NCI-H2107 (cell line): ENCODE measurements at regions not wholly inside any gene's neighbourhood (a gene's known extent, or its start where the extent isn't known, plus 50 kb on each side); places are given as distances from the start of the nearest gene placed in this dataset.
"Not testable (repeated sequence)": the region's sequence is repeated elsewhere in the genome, so short reads cannot be mapped to it uniquely, and the experiment has no call there.

ENCODE experiments used
- DNase-seq: peaks from one replicate; lab custom pipeline; 2025; lab: John Stamatoyannopoulos, UW

DNA sequence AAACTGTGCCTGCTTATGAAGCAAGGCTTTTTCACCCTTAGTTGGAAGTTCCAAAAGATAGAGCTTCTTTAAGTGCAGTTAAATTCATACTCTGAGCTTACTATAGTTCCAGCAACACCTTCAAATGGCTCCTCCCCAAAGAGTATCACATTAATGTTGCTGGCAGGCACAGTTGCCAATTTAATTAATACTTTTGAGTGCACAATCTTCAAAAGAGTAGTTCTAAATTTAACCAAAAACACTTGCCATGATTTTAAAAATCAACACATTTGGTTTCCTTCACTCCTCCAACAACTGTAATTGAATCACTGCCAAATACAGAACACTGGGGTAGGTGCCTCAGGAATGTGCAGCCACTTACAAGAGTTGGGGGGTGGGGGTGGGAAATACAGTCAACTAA is 150.6 kb upstream of the UBE2E3 start:
- DNase-seq, result no peak

DNA sequence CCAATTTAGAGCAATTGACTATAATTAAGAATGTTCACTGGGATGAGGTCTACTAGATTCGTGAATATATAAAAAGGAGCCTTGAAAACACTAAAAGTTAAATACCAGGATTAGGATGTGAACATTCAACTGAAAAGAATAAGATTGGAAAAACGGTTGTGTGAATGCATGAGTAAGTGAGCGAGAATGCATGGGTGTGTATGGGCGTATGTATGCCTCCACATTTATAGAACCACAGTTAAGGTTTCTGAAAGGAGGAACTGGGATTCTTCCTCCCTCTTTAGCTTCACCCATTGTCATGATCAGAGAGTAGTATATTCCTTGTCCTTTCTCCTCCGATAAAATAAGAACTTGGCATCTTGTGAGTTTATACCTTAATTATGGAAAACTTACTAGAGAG is 151.1 kb upstream of the UBE2E3 start:
- no peak for DNase-seq

DNA sequence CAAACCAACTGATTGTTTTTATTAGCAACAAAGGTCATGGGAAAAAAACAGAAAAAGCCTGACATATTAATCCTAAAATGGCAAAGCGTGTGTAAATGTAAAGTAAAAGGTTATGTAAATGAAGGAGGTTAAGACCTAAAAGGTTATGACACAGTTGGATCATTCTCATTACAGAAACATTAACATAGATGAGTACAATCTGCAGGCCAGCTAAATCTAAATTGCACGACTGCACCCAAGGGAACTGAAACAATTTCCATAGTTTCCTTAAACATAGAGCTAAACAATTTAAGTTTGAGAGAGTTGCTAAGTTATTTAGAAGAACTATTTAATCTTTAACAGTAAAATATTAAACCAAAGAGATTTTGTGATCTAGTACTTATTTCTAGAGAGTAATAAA is 151.6 kb upstream of the UBE2E3 start:
- no peak for DNase-seq

DNA sequence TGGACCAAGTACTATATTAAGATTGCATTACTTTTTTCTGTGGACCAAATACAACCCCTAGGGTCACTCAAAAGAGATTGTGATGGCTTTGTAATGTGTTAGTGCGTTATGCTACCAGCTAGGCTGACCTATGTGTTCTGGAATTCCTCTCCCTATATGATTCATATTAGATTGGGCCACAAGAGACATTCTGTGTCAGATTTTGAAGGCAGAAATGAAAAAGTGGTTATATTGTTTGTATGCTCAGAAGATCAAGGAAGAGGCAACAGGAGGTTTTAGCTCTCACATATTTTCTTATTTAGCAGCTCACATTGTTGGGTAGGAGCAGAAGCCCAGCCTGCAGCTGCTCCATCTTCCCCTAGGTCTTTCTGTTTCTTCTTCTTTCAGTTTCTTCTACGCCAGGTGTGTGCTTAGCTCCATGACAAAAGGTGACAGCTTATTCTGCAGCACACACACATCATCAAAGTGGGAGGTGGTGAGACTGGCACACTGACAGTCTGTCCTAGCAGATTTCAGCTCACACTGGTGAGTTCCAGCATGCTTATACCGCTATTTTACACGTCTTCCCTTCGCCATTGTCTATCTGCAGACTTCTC is 156.8 kb upstream of the UBE2E3 start:
- no peak for DNase-seq

DNA sequence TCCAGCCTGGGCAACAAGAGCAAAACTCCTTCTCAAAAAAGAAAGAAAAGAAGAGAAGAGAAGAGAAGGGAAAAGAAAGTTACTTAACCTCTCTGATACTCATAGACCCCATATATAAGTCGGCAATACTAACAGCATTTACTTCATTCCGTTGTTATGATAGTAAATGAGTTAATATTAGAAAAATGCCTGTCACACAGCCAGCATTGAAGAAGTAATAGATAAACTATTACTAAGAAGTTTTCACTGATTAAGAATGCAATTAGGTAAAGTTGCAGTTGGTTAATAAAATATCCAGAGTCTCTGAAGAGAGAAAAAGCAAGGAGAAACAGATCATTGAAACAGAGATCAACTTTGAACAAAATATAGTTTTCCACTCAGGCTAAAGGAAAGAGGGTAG is 161.3 kb upstream of the UBE2E3 start:
- DNase-seq, result no peak

DNA sequence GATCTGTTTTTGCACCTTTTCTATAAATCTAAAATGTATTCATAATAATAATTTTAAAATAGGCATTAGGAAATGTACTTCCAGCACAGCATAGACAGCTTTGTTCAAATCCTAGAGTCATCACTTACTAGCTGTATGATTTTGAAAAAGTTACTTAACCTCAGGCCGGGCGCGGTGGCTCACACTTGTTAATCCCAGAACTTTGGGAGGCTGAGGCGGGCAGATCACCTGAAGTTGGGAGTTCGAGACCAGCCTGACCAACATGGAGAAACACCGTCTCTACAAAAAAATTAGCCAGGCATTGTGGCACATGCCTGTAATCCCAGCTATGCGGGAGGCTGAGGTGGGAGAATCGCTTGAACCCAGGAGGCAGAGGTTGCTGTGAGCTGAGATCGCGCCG is 161.7 kb upstream of the UBE2E3 start:
- DNase-seq, result not testable (repeated sequence)

DNA sequence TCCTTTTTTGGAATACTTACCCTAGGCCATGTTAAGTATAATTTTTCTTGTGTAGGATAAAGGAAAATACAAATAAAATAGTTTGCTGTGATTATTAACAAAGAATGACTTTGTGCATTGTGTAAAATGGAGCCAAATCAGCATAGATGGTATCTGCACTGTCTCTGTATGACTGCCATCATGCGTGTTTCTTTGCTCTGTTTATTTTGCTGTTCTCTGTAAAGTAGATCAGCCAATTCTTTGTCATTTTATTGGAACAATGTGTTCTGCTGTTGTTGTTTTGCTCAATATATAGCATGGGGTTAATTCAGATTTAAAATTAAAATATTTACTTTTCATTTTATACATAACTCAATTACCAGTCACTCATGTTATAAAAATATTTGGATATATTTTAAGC is 181.3 kb upstream of the UBE2E3 start:
- DNase-seq, result no peak

DNA sequence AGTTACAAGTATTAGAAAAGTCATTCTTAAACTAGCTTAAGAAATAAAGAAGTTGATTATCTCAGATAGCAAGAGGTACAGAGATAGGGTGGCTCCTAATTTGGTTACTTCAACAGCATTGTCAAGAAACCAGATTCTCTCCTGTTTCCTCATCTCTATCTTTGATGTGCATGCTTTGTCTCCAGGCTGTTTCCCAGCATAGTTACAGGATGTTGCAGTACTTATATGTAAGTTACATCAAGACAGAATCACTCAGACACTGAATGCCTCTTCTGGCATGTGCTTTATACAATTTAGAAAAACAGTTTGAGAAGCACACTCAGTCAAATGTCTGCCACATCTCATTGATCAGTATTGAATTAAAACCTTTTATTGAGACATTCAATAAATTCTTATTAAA is 189.5 kb upstream of the UBE2E3 start:
- no peak for DNase-seq

DNA sequence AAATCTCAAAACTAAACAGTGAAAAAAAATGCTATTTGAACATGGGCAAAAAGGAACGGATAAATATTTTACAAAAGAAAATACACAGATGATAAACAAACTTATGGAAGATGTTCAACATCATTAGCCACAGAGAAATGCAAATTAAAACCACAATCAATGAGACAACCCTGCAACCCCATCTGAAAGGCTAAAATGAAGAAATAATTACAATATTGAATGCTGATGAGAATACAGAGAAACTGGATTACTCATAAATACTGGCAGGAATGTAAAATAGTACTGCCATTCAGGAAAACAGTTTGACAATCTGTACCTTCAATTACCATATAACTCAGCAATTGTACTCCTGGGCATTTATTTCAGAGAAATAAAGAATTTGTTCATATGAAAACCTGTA is 193.1 kb upstream of the UBE2E3 start:
- DNase-seq, result no peak

DNA sequence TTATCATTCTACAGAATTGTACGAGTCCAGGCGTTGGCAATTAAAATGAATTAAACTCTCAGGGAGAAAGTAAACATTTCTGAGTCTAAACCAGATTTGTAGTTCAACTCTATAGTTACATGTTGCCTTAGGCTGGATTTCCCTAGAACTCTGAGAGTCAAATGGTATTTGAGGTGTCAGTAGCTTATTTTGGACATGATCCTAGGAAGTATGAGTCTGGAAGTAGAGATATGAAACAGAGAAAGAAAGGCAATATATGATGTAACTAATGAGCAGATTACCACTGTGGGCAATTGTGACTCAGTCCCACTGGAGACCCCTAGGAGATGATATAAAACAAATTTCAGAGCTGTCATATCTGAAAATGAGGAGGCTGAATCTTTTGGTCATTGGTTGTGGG is 199.1 kb upstream of the UBE2E3 start:
- DNase-seq, result no peak

DNA sequence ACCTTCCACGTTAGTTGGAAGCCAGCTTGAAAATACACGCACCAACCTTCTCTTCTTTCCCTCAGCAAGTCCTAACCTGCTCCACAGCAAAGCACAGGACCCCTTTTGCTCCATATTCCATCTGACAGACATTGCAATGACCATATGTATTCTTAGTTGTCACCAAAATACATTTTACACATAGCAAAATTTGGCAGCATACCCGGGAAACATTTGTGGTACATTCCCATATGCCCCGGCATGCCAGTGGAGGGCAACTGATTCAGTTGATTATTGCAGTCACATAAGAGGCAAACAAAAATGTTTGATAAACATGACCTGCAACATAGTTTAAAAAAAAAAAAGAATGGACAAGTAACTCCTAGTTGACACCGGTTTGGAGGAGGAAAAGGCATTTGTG is 202.1 kb upstream of the UBE2E3 start:
- no peak for DNase-seq

DNA sequence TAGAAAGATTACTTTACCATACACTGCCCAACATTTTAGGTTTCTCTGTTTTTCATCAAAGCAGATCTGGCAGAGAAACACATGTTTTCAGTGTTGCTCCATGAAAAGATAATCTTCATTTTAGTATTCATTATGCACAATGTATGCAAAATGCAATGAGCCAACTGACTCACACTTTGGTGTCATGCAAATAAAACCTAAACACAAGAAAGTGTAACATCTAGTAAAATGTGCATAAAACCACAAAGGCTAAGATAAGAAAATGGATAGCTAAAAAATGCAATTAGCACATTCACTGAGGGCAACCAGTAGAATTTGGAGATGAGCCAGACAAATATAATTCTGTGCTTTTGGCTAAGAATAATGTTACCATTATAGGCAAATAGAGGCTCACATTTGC is 203.5 kb upstream of the UBE2E3 start:
- no peak for DNase-seq

DNA sequence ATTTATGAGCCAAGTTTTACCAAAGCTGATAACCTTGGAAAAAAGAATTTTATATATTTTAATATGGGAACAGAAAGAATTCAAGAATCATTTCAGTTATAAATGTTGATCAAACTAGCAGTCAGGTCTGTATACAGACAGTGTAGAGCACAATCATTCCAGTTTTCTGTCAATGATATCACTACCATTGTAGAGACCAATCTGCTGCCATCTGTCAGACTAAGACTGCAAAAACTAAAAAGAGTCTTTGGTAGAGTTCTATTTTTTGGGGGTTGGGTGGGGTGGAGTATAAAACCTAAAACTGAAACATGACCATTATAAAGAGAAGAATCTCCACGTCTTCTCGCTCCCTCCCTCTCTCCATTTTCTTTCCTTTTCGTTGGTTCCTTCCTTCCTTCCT is 204.7 kb upstream of the UBE2E3 start:
- no peak for DNase-seq

DNA sequence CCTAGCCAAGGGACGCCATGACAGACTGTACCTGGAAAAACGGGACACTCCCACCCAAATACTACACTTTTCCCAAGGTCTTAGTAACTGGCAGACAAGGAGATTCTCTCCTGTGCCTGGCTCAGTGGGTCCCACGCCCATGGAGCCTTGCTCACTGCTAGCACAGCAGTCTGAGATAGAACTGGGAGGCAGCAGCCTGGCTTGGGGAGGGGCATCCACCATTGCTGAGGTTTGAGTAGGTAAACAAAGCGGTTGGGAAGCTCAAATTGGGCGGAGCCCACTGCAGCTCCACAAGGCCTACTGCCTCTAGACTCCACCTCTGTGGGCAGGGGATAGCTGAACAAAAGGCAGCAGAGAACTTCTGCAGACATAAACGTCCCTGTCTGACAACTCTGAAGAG is 215.1 kb upstream of the UBE2E3 start:
- not testable (repeated sequence) for DNase-seq

DNA sequence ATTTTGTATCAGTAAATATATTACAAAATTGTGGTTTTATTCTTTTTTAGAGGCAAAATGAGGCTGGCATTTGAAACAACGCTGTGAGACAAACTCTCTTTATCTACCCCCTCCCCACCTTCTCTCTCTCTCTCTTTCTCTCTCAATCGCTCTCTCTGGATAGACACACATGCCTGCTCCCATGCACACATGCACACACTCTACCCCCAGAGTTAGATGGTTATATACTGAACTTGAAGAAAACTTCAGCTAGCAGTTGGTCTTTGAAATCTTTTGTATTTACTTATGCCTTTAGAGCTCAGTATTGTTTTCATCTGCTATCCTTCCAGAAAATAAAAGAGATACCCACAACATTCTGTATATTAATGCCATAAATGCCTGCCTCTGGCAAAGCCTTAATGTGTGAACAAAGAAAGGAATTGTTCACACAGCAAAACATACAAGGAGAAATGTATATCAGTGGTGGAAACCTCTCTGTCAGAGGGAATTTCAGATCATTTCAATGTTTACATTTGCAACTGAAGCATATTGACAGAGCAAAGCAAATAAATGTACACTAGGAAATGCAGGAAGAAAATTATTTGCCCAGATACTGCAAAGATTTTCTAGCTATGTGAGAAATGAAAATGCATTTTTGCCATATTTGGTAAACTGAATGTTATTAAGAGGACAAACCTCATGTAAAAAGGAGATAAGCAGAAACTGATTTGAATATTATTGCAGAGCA is 217.0 kb upstream of the UBE2E3 start:
- no peak for DNase-seq

DNA sequence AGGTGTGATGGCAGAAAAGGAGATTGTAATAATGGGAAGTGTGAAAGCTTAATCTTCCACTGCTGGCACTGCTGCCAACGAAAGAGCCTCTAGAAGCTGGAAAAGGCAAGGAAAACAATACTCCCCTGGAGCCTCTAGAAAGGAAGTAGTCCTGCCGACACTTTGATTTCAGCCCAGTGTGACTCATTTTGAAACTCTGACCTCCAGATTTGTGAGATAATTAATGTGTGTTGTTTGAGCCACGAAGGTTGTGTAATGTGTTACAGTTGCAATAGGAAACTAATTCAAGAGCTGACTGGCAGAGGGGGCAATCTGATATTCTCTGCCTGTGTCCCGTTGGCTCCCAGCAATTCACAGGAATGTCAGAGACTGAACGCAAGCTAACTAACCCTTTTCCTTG is 219.2 kb upstream of the UBE2E3 start:
- DNase-seq, result no peak

DNA sequence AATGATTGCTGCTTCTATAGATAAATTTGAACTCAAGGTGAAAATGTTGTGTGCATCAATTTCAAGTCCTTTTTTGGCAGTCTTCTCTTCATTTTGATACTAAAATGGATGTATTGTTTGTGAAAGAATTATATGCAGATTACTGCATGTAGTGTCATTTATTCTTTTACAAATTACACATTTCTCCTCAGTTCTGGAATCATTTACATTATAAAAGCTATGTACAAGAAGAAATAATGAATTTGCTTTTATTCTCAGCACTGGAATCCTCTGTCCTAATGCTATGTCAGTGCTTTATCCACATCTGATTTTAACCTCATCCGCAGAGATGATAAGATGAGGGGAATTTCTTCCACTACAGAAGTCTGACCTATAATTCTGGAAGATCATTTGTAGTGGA is 220.8 kb upstream of the UBE2E3 start:
- DNase-seq, result no peak

DNA sequence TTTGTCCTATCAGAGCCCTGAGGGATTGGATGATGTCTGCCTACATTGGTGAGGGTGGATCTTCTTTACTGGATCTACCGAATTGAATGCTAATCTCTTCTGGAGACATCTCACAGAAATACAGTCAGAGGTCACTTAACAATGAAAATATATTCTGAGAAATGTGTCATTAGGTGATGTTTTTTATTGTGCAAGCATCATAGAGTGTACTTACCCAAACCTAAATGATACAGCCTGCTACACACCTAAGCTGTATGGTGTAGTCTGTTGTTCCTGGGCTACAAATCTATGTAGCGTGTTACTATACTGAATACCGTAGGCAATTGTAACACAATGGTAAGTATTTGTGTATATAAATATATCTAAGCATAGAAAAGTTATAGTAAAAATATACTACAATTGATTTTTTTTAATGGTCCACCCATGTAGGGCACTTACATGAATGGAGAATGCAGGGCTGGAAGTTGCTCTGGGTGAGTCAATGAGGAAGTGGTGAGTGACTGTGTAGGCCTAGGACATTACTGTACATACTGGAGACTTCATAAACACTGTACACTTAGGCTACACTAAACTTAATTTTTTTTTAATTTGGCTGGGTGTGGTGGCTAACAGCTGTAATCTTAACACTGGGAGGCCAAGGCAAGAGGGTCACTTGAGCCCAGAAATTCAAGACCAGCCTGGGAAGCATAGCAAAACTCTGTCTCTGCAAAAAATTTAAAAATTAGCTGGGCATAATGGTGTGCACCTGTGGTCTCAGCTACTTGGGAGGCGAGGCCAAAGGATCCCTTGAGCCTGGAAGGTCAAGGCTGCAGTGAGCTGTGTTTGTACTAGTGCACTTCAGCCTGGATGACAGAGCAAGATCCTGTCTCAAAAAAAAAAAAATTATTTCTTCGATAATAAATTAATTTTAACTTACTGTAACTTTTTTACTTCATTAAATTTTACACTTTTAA is 226.3 kb upstream of the UBE2E3 start:
- DNase-seq, result no peak

DNA sequence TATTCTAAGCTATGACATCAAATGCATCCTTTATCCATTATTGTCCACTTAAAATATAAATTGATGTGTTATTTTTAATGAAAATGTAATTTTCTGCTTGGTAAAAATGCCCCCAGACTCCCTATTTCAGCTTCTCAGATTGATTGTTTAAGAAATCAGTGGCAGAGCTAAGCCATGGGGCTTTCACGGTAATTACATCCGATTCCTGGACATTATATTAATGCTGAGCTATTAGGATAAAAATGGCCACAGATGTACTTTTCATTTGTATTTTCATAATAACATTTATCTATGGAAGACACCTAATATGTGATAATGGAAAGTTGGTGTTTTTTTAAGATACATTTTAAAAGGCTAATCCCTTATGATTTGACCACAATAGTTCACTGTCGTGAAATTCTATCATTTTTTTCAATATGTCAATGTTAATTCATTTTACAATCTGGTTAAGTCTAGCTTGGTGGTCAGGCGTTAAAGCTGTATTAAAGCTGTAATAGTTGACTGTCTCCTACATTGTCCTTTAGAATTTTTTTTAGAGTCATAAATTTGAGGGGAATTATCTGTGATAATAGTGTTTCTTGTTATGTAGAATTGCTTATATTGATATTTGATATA is 229.0 kb upstream of the UBE2E3 start:
- no peak for DNase-seq

DNA sequence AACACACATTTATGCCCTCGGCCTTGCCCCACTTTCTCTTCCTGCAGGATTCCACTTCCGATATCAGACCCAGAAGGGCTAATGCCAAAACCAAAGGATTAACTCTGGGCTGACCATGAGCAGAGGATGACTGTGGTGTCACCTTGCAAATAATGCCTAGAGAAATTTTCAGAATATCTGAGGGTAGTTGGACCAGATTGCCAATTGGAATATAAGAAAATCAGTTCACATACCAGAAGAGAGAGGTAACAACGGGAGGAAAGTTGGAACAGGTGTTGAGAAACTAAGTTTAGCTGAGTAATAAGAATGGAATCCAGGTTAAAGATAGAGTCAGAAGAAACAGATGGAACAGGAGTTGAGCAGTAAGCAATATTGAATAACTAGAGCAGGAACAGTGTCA is 232.7 kb upstream of the UBE2E3 start:
- DNase-seq, result no peak

DNA sequence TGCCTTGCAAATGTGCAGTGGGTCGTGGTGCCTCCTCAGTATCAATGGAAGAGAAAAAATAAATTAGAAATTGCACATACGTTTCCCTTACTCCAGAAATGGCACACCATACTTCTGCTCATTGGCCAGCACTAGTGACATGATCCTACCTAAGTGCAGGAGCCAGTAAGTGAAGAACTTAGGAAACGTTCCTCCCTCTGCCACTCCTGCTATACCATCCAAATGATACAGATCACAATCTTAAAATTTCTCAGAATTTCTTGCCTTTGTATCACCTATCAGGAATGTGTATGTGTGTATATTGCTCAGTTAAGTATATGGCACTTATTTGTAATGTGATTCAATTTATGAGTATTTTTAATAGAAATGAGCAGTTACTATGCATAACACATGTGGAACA is 237.0 kb upstream of the UBE2E3 start:
- DNase-seq, result no peak

DNA sequence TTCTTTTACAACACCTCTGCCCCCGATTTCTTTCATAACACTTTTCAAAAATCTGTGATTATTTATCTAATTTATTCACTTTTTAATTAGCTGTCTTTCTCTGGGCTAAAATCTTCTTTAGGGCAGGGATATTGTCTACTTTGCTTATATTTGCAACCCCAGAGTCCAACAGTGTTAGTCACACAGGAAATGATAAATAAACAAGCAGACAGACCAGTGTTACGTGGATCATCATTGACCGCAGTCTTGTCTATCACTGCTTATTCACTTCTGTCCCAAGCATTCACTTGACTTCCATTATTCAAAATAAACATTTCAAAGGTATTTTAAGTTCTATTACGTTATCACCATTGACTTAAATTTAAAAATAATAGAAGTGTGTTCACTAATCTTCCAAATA is 237.6 kb upstream of the UBE2E3 start:
- no peak for DNase-seq

DNA sequence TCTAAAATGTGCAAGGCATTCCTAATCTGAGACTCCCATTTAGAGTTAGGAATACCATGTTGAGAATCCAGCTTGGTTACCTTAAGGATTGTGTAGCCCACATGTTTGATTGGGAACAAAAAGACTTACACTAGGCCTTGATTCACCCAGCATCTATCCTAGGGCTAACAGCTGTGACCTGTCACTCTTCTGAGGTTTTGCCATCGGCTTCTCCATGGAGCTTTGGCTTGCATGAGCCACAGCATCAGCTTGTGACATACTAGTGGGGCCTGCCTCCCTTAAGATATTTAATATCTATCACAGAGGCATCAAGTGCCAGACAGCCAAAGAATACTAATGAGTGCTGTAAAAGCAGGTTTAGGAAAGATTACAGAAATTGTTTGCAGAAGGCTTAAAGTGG is 241.3 kb upstream of the UBE2E3 start:
- no peak for DNase-seq
